Subcutaneous abdominal adipose tissue (tissue), 5 donors: ENCODE measurements at regions not wholly inside any gene's neighbourhood (a gene's known extent, or its start where the extent isn't known, plus 50 kb on each side); places are given as distances from the start of the nearest gene placed in this dataset.

ENCODE experiments used
- H3K27ac ChIP-seq: one replicate; pipeline ENCODE4 v1.7.0; 2013; ENCODE audit warnings: low read depth, mild to moderate bottlenecking, inconsistent platforms, low read length, moderate library complexity
- H3K27me3 ChIP-seq, 5 donors: one replicate each; pipeline ENCODE4 v1.7.0; 2013; ENCODE audit warnings: low read length in 5 of 5, inconsistent platforms in 1 of 5; ENCODE audit not compliant: control insufficient read depth in 5 of 5, insufficient read depth in 4 of 5
- H3K36me3 ChIP-seq, 5 donors: one replicate each; pipeline ENCODE4 v1.7.0; 2013; ENCODE audit warnings: low read length in 5 of 5; ENCODE audit not compliant: control insufficient read depth in 5 of 5, insufficient read depth in 5 of 5
- H3K4me1 ChIP-seq, 5 donors: one replicate each; pipeline ENCODE4 v1.7.0; 2013; ENCODE audit warnings: low read length in 5 of 5, mild to moderate bottlenecking in 3 of 5, moderate library complexity in 1 of 5; ENCODE audit not compliant: control insufficient read depth in 5 of 5, insufficient read depth in 5 of 5
- H3K4me3 ChIP-seq, 5 donors: one replicate each; pipeline ENCODE4 v1.7.0; 2013; ENCODE audit warnings: low read length in 5 of 5, low read depth in 1 of 5
- H3K9ac ChIP-seq, 5 donors: one replicate each; pipeline ENCODE4 v1.7.0; 2013; ENCODE audit warnings: low read length in 5 of 5, mild to moderate bottlenecking in 4 of 5, moderate library complexity in 3 of 5
- H3K9me3 ChIP-seq, 5 donors: one replicate each; pipeline ENCODE4 v1.7.0; 2013; ENCODE audit warnings: low read length in 5 of 5; ENCODE audit not compliant: control insufficient read depth in 5 of 5
- donor health status: healthy.
- donor health status: healthy.
- donor health status: healthy.
- donor health status: healthy.
- donor health status: healthy.

- Histone ChIP-seq H3K4me3 (no peak overlapping the region), H3K27ac (no peak overlapping the region), H3K36me3 (no peaks in the 10 kb centered on the region), H3K9ac (no peak overlapping the region), H3K27me3 (no peaks in the 10 kb centered on the region), H3K4me1 (no peaks in the 10 kb centered on the region), H3K9me3 (no peaks in the 10 kb centered on the region)
Measured at GRCh38 chr6:98241630-98242029, 592.7 kb upstream of the POU3F2 start.

GRCh38 chr6:98254624-98255023 lies 579.8 kb upstream of the POU3F2 start:
- Histone ChIP-seq H3K27me3 (no peaks in the 10 kb centered on the region), H3K36me3 (no peaks in the 10 kb centered on the region), H3K9me3 (no peaks in the 10 kb centered on the region), H3K4me3 (no peak overlapping the region), H3K27ac (no peak overlapping the region), H3K9ac (no peak overlapping the region), H3K4me1 (no peaks in the 10 kb centered on the region)

- Histone ChIP-seq H3K9me3 (no peaks in the 10 kb centered on the region), H3K27ac (no peak overlapping the region), H3K27me3 (no peaks in the 10 kb centered on the region), H3K4me1 (no peaks in the 10 kb centered on the region), H3K9ac (no peak overlapping the region), H3K4me3 (no peak overlapping the region), H3K36me3 (no peaks in the 10 kb centered on the region)
Measured at GRCh38 chr6:98260382-98260781, 574.0 kb upstream of the POU3F2 start.

GRCh38 chr6:98272060-98272459 lies 562.3 kb upstream of the POU3F2 start:
- Histone ChIP-seq H3K4me1 (no peaks in the 10 kb centered on the region), H3K9me3 (no peaks in the 10 kb centered on the region), H3K9ac (no peak overlapping the region), H3K4me3 (no peak overlapping the region), H3K36me3 (no peaks in the 10 kb centered on the region), H3K27me3 (no peaks in the 10 kb centered on the region), H3K27ac (no peak overlapping the region)

GRCh38 chr6:98274691-98275090 lies 559.7 kb upstream of the POU3F2 start:
- no peak overlapping the region for H3K9ac ChIP-seq
- no peaks in the 10 kb centered on the region for H3K36me3 ChIP-seq
- H3K27me3 ChIP-seq: no peaks in the 10 kb centered on the region
- no peak overlapping the region for H3K27ac ChIP-seq
- no peaks in the 10 kb centered on the region for H3K9me3 ChIP-seq
- H3K4me1 ChIP-seq: no peaks in the 10 kb centered on the region
- no peak overlapping the region for H3K4me3 ChIP-seq

GRCh38 chr6:98280492-98280891 lies 553.9 kb upstream of the POU3F2 start:
- Histone ChIP-seq H3K4me3 (no peak overlapping the region), H3K36me3 (no peaks in the 10 kb centered on the region), H3K4me1 (no peaks in the 10 kb centered on the region), H3K27ac (no peak overlapping the region), H3K27me3 (no peaks in the 10 kb centered on the region), H3K9ac (no peak overlapping the region), H3K9me3 (no peaks in the 10 kb centered on the region)

GRCh38 chr6:98286620-98287019 lies 547.8 kb upstream of the POU3F2 start:
- H3K27me3 ChIP-seq: no peaks in the 10 kb centered on the region
- H3K36me3 ChIP-seq: no peaks in the 10 kb centered on the region
- H3K27ac ChIP-seq: no peak overlapping the region
- H3K4me1 ChIP-seq: no peaks in the 10 kb centered on the region
- H3K9ac ChIP-seq: no peak overlapping the region
- no peak overlapping the region for H3K4me3 ChIP-seq
- H3K9me3 ChIP-seq: no peaks in the 10 kb centered on the region

GRCh38 chr6:98287876-98288275 lies 546.5 kb upstream of the POU3F2 start:
- Histone ChIP-seq H3K4me1 (no peaks in the 10 kb centered on the region), H3K36me3 (no peaks in the 10 kb centered on the region), H3K9ac (no peak overlapping the region), H3K9me3 (no peaks in the 10 kb centered on the region), H3K27me3 (no peaks in the 10 kb centered on the region), H3K27ac (no peak overlapping the region), H3K4me3 (no peak overlapping the region)

- no peaks in the 10 kb centered on the region for H3K36me3 ChIP-seq
- H3K9me3 ChIP-seq: no peaks in the 10 kb centered on the region
- H3K4me3 ChIP-seq: no peak overlapping the region
- no peak overlapping the region for H3K9ac ChIP-seq
- H3K27ac ChIP-seq: no peak overlapping the region
- H3K27me3 ChIP-seq: peaks cover 0 to 3% (median 0%) of the 10 kb centered on the region in 5 donors
- H3K4me1 ChIP-seq: no peaks in the 10 kb centered on the region
Measured at GRCh38 chr6:98292810-98293209, 541.6 kb upstream of the POU3F2 start.

GRCh38 chr6:98295515-98296175 lies 538.7 kb upstream of the POU3F2 start:
- Histone ChIP-seq H3K4me1 (no peaks in the 10 kb centered on the region), H3K4me3 (no peak overlapping the region), H3K9ac (no peak overlapping the region), H3K36me3 (no peaks in the 10 kb centered on the region), H3K27me3 (peaks cover 0 to 3% (median 0%) of the 10 kb centered on the region in 5 donors), H3K9me3 (no peaks in the 10 kb centered on the region), H3K27ac (no peak overlapping the region)

- H3K36me3 ChIP-seq: no peaks in the 10 kb centered on the region
- H3K27me3 ChIP-seq: no peaks in the 10 kb centered on the region
- no peak overlapping the region for H3K4me3 ChIP-seq
- H3K9ac ChIP-seq: no peak overlapping the region
- peaks cover 0 to 7% (median 0%) of the 10 kb centered on the region in 5 donors for H3K9me3 ChIP-seq
- H3K27ac ChIP-seq: no peak overlapping the region
- H3K4me1 ChIP-seq: no peaks in the 10 kb centered on the region
Measured at GRCh38 chr6:98308564-98308963, 525.8 kb upstream of the POU3F2 start.
